GM19452 (cell line): ENCODE measurements at regions not wholly inside any gene's neighbourhood (a gene's known extent, or its start where the extent isn't known, plus 50 kb on each side); places are given as distances from the start of the nearest gene placed in this dataset.

Source experiments
- ATAC-seq: cut with Tn5 transposase; IDR thresholded peaks from one replicate; pipeline ENCODE4 v1.9.1; 2021; ENCODE audit not compliant: unreplicated experiment

DNA sequence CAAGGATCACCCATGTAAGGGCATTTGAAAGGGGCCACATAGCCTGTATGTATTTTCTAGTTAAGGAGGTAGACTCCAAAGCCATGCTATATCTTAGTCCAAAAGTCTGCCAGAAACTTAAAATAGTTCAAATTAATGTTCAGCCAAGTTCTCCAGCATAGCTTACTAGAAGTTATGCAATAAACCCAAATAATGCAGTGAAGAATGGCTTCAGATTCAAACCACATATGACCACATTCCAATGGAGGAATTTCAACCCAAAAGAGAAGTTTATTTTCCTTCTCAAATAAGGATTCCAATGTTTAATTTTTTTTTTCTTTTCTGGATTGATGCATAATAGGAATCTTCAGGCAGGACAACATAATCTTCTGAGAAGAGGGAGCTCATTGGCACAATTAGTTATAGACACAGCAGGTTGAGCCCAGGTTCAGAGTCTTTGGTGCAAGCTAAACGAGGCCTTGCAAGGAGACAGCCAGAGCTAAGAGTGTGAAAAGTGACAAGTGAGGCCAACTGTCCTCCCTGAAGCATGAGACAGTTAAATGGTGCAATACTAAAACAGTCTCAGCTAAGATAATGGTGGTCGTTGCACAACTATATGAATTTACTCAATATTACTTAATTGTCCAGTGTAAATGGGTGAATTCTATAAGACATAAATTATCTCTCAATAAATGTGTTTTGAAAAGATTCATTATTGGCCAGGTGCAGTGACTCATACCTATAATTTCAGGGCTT is 598.8 kb upstream of the CDH4 start:
- ATAC-seq: no peak

DNA sequence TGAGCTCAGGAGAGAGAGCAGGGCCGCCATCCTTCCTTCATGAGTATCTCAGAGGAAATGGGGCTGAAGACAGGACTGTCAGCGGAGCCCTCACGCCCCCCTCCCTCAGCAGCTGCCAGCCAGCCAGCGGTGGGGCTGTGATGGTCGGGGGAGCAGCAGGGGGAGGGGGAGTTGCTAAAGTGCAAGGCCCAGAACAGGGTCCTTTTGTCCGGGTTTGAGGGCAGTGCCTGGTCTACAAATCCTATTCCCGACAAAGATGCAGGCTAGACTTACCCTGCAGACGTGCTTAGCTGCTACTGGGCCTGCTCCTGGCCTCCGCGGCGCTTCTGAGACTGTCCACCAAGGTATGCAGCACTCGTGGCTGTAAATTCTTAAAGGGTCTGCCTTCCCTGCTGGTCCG is 593.4 kb upstream of the CDH4 start:
- no peak for ATAC-seq

DNA sequence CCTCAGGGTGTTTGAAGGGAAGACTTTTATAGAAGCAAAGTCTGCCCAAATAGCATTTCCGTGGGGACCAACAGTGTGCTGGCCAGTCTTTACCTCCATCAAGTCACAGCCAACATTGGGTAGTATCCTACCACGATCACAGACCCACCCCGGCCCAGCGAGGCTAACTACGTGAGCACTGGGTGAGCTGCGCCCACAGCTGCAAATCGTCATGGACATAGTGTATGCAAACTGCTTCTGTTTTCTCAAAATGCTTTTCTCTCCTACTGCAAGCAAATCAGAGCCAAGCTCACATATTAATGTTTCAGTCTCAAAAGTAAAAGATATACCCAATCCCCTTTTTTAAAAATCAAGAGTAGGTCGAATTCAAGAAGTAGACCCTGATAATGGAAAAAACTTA is 592.8 kb upstream of the CDH4 start:
- ATAC-seq: no peak

DNA sequence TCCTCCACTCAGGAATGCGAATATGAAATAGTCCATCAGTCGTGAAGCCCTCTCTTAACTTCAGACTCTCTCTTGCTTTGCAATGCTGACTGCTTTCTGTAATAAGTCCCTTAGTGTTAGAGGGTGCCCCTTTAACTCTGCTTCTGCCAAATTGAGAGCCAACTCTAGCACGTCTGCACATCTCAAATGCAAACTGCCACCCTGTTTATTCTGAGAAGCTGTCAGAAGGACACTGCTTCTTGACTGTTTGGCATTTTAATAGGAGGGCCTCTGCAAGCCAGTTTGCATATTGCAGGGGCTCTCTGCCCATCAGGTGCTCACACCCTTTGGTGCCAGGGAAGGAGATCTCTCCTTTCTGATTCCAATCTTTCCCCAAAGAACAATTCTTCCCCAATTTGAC is 589.8 kb upstream of the CDH4 start:
- no peak for ATAC-seq

DNA sequence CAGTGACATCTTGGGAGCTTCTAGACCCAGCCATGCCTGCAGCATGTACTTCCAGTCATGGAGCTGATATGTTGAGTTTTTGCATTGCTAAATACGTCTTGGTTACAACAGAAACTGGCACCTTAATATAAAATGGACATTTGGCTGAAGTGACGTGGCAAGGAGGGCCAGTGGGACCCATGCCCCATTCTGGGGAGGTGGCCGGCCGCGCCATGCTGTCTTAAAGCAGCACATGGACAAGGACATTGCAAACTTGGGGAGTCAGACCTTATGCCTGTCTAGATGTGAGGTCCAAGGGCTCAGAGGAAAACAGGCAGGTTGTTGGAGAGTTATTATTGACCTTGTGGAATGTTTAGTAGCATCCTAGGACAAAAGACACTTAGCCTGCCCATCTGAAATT is 588.0 kb upstream of the CDH4 start:
- ATAC-seq: no peak

DNA sequence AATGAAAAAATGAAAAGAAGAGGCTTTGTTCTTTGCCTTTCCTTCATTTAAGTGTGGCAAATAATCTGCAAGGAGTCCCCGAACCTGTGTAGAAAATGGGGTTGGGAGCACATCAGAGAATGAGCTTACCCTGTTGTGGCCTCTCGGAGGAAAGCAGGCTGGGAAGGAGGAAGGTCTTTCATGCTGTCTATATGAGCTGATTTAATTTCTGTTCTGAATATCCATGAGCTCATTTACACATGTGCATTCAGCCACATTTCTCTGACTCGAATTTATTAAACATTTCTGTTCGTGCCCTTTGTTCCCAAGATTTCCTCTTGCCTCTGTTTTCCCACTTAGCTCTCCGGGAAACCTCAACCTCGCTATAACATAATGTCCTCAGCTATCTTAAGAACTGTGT is 584.4 kb upstream of the CDH4 start:
- ATAC-seq: no peak

DNA sequence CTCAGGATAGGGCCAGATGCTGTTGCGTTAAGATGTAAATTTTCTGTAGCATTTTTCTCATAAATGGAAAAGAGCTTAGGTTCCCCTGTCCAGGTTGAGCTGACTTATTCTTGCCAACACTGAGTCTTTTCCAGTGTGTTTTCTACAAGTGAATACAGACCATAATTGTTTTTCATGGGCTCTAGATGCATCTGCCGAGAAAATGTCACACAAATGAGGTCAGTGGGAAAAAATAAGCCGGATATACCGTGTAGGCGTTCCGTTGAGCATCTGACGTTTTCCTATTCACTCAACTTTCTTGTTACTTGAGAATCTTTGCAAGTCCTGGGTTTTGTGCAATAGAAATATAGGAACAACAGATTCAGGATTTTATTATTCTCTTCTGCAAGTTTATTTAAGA is 582.9 kb upstream of the CDH4 start:
- no peak for ATAC-seq

DNA sequence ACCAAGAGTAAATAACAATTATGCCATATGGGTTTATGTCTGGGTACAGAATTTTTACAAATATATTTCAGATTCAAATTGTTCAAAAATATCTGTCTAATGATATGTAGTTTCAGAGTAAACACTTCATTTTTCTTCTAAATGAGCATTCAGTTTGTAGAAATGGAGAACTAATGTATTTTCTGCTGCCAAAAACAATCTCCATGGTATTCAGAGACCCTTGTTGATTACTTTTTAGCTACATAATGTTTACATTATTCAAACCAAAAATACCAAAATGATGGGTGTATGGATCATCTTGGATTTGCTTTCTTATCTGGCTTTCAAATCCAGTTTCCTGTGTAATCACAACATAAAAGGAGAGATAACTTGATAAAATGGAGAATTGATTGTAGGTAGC is 576.0 kb upstream of the CDH4 start:
- no peak for ATAC-seq

DNA sequence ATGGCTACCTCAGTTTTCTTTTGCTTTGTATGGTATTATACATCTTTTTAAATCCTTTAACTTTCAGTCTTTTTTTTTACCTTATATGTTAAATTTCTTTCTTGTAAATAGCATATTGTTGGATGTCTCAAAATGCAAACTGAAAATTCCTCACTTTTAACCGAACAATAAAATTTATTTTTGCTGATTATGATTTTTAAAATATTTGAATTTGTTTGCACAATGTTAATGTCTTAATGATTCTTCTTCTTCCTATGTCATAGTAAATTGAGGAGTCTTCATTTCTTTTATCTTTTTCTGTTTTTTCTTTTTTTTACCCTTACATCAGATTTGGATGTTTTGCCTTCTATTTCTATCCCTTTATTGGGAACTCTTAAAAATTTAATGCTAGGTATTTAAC is 574.2 kb upstream of the CDH4 start:
- ATAC-seq: no peak

DNA sequence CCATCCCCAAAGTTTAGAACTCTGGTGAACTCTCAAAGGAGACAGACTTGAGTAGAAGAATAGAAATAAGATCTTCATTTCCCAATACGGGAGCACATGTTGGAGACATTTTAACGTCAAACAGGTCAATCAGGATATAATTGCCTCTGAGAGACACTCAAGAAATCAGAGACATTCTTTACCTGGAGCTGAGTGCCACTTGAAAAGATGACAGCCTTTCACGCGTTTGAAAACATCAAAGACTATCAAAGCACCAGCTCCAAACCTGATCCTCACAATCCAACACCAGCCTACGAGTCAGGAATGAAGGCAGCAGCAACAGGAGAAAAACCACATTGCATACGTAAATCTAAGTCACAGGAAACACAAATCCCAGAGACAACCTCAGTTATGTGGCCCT is 571.5 kb upstream of the CDH4 start:
- ATAC-seq: no peak

DNA sequence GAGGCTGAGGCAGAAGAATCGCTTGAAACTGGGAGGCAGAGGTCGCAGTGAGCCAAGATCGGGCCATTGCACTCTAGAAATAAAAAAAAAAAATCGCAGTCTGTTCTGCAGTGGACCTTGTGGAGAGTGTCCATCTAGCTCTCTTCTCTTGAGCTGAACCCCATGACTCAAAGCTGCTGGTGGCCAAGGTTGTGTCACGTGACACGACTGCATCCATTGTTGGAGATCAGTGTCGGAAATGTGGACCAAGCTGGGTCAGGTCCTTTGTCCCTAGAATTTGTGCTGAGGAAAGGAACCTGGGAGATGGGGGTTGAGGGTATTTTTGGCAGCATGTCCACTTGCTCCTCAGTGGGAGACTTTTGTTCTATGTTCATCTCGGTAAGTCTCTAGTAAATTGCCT is 564.8 kb upstream of the CDH4 start:
- ATAC-seq: no peak

DNA sequence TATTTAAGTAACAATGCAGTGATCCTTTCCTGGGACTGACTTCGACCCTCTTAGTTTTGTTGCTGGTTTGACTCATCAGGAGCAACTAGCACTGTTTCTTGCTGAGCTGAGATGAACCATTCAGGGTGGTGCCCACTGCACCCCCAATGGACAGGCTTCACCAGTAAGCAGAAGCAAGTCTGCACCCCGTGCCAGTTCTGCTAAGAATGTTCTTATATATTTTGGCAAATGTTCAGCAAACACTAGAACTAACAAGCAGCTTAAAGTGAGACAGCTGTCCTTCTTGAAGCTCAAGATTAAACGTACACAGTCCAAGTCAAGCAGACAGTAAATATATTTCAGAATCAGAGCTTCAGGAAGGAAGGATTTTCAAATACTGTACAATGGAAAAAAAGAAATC is 561.3 kb upstream of the CDH4 start:
- no peak for ATAC-seq

DNA sequence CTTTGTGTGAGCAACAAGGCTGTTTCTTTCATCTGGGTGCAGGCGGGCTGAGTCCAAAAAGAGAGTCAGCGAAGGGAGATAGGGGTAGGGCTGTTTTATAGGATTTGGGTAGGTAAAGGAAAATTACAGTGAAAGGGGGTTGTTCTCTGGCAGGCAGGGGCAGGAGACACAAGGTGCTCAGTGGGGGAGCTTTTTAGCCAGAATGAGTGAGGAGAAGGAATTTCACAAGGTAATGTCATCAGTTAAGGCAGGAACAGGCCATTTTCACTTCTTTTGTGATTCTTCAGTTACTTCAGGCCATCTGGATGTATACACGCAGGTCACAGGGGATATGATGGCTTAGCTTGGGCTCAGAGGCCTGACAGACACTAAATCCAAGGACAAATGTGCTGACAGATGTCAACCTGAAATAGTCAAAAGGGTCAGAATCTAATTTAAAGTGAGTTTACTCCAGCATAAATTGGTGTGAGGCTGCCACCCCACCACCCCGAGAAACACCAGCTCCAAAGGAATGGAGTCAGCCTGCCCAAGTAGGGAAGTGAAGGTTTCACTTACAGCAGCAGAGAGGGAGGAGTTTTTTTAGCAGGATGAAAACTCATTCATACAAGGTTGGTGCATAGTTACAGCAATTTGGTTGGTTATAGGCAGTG is 560.0 kb upstream of the CDH4 start:
- no peak for ATAC-seq

DNA sequence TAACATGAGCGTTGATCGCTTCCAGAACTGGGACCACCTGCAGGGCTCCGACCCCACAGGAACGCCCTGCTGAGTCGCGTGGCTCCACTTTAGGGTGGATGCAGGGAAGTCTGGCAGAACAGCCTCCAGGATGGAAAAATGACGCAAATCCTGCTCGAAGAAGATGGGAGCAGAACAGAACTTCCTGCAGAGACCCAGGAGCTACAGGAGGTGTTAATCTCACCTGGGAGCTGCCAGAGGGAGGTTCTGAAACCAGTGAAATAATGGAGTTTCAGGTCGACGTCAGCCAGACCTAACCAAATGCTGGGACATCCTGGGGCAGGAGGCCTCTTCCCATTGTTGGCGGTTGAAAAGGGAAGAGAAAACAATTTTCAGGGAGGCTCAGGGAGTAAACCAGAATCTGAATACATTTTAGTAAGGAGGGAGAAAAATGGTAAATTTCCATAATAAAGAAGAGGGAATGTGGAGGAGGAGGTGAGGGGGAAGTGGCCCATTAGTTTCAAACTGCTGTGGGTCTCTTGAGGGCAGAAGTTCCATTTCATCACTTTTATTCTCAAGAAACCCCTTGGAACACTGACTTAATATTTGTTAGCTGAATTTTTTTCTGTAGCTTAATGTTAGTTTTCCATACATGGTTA is 558.4 kb upstream of the CDH4 start:
- ATAC-seq: no peak

DNA sequence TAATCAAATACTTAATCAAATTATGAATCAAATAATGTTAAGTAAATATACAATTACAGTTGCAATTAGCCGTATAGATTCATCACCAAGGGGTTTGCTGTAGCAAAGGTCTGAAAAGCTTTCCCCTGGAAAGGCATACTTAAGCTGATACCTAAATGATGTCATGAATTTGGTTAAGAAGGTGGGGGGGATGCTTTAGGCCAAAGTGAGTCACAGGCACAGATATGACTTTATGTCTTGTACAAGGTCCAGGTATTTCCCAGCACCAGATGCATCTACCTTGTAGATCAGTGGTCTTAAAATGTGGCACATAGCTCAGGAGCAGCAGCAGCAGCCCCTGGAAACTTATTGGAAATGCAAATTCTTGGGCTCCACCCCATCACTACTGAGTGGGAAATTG is 557.3 kb upstream of the CDH4 start:
- ATAC-seq: no peak

DNA sequence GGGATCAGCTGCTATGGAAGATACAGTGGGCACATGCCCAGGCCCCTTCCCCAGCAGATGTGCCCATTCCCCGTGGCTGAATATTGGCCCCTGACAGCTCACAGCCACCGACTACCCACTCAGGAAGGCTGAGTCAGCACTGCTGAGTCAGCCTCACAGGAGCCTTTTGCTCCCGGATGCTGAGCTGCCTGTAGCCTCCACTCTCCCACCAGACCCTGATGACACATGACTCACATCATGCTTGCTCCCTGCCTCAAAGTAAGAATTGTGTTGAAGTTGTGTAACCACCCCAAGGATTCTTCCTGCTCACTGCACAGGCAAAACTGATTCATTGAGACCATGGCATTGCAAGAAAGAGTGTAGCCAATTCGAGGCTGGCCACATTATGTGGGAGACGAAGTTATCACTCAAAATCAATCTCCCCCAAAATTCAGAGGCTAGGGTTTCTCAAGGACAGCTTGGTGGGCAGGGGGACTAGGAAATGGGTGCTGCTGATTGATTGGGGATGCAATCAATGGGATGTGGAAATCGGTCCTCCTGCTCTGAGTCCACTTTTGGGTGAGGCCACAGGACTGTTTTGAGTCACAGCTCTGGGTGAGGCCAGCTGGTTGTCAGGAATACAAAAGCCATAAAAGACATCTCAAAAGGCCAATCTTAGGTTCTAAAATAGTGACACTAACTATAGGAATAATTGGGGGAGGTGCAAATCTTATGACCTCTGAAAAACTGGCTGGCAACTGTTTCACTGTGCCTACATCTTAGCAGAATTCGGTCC is 556.6 kb upstream of the CDH4 start:
- ATAC-seq: no peak

DNA sequence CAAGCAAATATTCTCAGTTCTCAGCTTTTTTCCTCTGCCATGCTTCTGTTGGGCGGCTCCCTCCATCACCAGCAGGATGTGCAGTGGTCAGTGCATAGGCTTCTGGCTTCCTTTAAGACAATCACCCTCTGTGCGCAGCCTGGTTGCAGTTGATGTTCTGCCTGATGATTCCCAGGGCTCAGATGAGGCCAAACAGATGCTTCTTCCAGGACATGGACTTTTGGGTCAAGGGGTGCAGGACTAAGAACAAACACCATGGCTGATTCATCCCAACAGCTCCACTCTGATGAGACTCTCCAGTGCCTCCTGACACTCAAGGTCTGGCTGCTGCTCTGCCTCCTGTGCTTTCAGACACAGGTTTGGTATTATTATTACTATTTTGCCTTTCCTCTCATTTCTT is 554.8 kb upstream of the CDH4 start:
- ATAC-seq: no peak

DNA sequence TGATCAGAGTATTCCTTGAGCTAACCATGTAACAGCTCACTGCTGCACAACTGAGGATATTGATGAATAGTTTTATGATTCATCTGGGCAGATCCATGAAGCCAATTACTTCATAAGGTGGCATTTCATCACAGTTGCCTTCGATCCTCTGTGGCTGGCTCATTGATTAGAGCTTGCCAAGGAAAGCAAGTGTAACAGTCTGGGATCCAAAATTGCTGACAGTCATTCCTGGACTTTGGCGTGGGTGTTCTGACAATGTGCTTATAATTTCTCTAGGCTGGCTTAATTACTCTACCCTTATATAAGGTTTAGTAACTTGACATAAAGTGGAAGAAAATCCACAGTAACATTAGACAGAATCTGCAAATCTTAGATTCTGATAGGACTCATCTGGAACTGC is 551.3 kb upstream of the CDH4 start:
- no peak for ATAC-seq

DNA sequence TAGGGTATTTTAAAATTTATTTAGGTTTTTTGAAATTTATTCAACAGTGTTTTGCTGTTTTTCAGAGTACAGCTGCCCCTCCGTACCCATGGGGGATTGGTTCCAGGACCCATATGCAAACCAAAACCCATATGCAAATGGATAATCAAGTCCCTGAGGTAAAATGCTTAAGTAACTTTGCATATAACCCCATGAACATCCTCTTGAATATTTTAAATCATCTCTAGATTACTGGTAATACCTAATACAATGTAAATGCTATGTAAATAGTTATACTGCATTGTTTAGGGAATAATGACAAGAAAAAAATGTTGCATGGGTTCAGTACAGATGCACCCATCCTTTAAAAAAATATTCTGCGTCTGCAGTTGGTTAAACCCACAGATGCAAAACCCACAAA is 547.9 kb upstream of the CDH4 start:
- no peak for ATAC-seq

DNA sequence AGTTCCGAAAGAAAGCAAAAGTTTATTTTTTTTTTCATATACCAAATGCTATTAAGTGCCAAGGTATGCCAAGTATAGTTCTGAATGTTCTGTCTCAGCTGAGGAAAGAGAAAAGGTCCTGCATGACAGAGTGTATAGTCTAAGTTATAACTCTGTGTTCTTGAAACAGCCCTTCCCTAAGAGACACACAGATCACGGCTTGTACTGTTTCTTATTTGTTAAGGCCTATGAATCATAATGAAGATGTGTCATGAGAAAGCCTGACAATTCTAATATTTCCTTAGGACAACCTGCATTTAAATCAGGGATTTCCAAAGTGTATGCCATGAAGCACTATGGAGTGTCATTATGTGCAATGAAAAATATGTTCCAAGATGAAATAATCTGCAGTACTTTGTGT is 538.7 kb upstream of the CDH4 start:
- ATAC-seq: no peak

DNA sequence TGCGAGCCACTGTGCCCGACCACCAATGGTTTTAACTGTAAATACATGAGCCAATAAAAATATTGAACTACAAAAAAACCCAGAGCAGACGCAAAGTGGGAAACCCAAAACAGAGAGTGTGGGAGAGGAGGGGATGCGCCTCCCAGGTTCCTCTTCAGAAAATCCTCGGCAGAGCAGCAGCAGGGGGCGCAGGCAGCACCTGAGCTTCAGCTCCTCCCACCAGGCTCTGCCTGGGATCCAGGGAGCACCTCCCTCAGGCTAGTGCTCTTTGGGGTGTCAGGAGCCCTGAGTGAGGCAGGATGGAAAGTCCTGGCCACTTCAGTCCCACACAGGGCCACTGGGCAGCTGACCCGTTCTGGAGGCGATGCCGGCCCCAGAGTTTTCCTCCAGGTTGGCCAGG is 536.9 kb upstream of the CDH4 start:
- ATAC-seq: no peak
